NCI-H226 (cell line): ENCODE measurements at regions not wholly inside any gene's neighbourhood (a gene's known extent, or its start where the extent isn't known, plus 50 kb on each side); places are given as distances from the start of the nearest gene placed in this dataset.

Experiments used
- DNase-seq: peaks from one replicate; pipeline ENCODE4 v3.0.0-alpha.2; 2015

GRCh38 chr6:163723759-163724158 is 309.2 kb downstream of the QKI start:
- DNase-seq = no peak

GRCh38 chr6:163721922-163722692 is 307.6 kb downstream of the QKI start:
- DNase-seq = no peak

DNA sequence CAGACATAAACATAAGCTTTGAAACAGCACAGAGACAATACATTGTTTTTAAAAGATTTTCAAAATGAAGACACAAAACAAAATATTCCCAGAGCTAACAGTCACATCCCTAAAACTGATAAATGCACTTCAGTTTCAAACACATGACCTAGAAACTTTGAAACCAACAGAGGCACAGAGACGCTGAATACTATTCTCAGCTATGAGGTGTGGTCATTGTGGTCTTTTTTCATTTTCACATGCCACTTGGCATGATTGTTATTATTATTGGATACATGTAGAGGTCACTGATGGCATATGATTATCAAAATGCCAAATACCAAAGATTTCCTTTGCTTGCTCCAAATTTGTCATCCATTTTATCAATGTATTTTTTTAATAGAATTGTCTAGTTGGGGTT is 306.9 kb downstream of the QKI start:
- DNase-seq = no peak

DNA sequence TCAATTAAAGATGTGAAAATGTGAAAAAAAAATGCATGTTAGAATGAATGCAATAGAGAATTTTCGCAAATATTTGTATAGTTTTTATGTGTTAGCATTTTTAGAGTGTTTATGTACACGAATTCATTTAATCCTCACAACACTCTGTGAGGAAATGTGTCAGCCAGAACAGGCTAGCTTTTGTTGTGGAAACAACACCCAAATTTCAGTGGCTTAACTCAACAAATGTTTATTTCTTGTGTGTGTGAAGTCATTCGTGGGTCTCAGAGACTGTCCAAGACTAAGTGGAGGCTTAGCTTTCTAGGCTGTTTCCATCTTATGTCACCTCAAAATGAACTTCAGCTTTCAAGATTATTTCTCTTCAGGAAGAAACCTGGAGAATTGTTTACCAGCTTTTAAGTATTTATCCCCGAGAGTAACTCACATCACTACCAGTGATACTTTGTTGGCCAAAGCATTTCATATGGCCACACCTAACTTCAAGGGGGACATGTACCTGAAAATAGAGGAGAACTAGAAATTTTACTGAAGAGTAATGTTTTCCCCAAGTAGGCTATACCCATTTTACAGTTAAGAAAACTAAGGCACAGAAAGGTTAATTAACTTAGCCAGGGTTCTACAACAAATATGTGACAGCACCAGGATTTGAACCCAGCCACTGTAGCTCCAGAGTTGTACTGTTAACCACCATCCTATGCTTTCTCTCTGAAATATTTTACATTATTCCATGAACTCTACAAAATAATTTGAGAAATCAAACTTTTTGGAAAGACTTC is 306.1 kb downstream of the QKI start:
- DNase-seq = no peak

DNA sequence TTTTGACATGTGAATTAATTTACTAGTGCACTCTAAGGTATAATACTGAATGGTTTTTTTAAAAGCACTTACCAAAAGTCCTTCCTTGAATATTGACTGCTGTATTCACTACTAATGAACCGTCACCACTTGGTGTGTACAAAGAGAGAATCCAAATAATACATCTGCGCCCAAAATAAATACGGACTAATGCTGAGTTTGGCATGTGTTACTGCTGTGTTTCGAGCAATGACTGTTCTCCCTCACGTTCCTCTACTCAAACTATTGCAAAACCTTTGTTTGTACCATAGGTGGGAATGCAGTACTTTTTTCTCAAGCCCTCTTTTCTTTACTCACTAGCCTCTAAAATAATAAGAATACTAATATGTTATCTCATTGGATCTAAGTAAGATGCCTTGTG is 305.5 kb downstream of the QKI start:
- no peak for DNase-seq

DNA sequence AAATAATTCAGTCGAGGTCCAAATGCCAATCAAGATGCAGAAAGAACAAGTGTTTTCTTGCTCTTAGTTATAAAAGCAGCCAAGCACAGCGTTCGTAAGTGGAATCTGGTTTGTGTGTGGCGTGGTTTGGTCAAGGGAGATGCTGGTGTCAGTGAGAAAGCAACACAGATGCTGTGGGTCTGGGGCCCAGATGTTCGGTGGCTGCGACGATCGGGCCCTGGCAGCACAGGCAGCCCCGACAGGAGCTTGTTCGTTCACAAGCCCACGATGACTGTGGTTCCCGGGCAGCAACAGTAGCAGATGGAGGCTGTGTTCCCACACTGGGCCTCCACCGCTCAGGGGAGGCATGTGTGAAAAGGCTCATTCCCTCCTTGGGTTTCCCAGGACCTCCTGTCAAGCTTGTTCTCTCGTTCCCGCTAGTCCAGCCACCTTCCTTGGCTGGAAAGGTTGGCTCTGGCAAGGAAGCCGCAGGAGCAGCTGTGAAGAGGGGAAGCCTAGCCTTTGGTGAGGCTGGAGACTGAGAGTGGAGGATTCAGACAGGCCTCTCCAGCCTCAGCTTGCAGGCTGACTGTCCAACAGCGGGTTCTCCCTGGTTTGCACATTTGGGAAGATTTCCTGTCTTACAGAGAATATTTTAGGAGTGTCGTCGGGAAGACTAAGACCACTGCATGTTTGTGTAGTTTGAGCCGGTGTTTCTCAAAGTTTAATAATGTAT is 304.7 kb downstream of the QKI start:
- no peak for DNase-seq

- DNase-seq = no peak
Observed at GRCh38 chr6:163718537-163718936, 304.0 kb downstream of the QKI start.

DNA sequence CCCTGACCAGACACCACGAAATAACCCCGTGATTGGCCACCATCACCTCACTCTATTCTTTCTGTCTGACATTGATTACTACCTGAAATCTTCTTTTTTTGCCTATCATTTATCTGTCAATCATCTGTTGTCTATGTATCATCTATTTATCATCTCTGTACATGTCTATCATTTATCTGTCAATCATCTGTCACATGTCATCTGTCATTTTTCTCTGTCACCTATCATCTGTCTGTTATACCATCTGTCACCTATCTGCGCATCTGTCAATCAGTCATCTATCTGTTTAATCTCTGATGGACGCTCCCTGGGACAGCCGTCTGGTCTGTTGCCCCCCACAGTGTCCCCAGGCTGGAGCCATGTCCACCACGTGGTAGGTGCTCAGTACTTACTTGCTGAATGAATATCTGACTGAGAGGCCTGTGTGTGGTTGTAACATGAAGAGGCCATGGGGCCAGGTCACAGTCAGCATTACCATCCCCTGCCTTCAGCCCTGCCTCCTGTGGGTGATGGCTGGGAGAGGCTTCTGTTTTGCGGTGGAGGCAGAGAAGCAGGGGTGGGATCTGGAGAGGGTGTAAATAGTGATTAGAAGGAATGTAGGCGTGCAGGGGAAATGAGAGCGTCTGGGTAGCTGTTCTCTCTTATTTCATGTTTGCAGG is 302.7 kb downstream of the QKI start:
- no peak for DNase-seq

GRCh38 chr6:163716690-163717089 is 302.2 kb downstream of the QKI start:
- no peak for DNase-seq

DNA sequence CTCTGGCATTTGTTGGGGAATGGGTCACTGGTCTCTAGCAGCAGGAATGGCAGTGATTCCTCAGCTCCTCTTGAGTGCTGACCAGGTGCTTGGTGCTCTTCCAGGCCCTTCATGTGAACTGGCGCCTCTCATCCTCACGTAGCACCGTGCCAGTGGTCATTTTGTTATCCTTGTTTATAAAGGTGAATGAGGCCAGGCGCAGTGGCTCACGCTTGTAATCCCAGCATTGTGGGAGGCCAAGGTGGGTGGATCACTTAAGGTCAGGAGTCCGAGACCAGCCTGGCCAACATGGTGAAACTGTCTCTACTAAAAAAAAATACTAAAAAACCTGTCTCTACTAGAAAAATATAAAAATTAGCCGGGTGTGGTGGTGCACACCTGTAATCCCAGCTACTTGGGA is 301.3 kb downstream of the QKI start:
- no peak for DNase-seq

DNA sequence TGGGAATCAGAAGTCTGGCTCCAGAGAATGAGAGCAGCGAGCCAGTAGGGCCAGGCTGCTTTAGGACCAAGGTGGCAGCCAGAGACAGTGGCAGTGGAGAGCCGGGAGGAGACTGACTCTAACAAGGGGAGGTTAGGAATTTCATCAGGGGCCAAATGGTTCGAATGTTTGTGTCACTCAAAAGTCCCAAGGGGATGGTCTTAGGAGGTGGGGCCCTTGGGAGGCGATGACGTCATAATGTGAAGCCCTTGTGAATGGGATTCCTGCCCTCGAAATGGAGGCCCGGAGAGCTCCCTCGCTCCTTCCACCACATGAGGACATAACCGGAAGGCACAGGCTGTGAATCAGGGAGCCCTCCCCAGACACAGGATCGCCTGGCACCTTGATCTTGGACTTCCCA is 299.7 kb downstream of the QKI start:
- no peak for DNase-seq

DNA sequence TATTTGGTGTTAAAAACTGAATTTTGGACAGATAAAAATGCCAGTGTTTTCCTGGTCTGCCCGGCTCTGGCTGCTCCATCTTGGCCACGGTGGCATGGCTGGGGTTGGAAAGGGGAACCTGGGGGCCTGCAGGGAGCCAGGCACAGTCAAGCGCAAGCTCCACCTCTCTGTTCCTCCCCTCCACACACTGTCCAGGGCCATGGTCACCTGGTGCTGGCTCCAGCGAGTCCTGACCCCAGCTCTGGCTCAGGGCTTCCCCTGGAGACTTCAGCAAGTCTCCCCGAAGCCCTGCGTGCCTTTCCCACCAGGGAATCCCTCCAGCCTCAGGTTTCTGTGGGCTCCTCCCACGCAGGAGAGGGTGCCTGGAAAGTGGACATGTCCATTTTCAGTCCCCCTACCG is 298.5 kb downstream of the QKI start:
- DNase-seq = no peak

GRCh38 chr6:163712566-163712961 is 298.0 kb downstream of the QKI start:
- no peak for DNase-seq

DNA sequence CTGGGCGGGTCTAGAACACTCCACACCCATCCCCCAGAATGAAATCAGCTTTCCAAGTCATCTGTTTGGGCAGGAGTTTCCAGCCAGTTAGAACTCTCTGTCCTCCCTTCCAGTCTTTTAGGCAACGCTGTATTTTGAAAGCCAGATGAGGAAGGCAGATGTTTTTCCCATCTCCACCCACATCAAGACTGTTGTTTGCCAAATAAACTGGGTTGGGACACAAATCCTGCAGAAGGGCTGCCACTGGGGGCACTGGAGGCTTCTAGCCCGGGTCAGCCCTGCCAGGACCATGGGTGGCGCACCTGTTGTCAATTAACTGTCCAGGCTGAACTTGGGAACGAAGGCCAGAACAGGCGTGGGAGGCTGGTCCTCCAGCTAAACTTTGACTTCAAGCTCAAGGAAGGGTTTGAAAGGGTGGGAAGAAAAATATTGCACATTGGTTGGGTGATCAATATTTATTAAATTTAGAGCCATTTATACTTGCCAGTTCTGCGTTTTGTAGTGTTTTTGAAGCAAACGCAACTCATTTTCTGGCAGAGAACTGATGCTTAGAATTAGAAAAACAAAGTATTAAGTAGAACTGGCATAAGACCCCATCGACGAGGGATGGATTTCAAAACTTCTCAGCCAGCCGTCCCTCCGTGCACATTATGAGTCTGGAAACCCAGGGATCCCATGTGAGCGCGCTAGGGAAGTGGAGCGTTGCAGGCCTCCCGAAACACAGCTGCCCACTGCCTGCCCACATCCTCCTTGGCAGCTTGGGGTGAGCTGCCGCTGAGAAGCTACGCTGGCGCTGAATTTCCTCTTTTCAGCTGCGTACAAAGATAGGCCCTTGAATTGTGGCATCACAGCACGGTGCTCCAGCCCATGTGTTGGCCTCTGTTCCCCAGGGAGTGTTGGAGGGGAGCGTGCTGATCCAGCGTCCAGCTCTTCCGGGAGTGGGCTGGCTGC is 297.4 kb downstream of the QKI start:
- DNase-seq = no peak

DNA sequence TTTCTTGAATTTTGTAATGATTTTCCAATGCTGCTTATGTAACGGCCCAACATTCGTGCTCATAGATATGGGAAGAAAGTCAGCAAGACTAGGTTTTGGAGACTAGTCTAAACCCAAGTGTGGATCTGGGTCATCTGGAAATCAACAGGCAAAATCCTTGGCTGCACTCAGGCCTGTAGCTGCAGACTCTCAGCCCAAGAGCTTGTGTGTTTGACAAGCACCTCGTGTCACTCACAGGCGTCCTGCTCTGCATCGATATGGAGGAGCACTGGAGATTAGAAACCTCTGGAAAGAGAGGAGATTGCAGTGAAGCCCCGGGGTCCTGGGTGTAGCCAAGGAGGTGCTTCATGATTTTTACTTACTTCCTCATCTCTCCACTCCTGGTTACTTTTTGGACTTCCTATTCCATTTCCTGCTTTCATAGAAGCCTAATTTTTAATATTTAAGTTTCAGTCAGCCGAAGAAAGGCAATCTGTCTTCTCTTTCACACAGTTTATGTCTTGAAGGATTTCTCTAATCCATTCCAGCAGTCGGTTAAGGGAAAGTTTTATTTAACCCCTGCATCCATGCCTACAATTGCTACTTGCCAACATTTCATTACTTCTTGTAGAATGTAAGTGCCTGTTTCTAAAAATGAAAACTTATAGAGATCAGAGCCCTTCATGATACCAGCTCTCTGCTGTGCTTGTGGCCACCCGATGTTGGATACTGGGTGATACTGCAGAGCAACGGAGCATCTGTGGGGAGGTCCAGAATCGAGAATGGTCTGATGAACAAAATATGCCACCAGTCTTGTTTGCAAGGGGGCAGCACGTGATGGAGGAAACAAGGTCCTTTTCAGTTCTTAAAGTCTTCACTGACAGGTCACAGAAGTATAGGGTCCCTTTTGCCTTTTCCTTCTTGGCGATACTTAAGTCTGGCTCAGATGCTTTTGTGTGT is 296.3 kb downstream of the QKI start:
- no peak for DNase-seq

DNA sequence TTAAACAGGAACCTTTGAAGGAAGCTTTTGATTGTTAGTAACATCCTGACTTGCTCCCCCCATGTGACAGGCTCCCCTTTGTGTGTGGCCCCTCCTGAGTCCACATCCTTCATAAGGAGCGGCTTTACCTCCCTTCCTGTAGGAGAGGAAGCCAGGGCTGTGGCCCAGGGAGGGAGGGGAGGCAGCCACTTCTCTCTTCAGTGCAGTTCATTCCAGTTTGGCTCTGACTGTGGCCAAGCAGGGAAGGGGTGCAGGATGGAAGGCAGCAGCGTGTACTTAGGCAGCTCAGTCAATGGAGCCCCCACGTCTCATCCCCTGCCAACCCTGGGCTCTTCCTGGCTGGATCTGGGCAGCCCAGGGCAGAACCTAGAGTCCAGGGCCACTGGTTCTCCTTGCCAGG is 295.2 kb downstream of the QKI start:
- DNase-seq = no peak

GRCh38 chr6:163709255-163709654 is 294.7 kb downstream of the QKI start:
- DNase-seq = no peak

DNA sequence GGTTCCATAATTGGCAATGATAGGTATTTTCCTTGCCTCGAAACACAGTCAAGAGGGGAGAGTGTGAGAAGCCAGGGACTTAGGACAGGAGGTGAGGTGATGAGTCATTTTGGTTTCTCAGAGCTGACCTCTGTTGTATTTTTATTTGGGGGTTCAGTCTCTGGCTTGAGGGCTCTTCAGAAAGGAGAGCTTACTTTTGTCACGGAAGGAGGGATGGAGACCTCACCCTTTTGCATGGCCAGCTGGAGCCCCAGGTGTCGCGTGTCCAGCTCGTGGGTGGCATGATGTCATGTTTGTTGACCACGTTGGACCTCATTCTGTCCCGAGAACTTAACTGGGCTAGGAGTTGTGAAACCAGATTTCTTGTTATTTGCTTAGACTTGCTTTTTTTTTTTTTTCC is 293.9 kb downstream of the QKI start:
- DNase-seq = no peak

DNA sequence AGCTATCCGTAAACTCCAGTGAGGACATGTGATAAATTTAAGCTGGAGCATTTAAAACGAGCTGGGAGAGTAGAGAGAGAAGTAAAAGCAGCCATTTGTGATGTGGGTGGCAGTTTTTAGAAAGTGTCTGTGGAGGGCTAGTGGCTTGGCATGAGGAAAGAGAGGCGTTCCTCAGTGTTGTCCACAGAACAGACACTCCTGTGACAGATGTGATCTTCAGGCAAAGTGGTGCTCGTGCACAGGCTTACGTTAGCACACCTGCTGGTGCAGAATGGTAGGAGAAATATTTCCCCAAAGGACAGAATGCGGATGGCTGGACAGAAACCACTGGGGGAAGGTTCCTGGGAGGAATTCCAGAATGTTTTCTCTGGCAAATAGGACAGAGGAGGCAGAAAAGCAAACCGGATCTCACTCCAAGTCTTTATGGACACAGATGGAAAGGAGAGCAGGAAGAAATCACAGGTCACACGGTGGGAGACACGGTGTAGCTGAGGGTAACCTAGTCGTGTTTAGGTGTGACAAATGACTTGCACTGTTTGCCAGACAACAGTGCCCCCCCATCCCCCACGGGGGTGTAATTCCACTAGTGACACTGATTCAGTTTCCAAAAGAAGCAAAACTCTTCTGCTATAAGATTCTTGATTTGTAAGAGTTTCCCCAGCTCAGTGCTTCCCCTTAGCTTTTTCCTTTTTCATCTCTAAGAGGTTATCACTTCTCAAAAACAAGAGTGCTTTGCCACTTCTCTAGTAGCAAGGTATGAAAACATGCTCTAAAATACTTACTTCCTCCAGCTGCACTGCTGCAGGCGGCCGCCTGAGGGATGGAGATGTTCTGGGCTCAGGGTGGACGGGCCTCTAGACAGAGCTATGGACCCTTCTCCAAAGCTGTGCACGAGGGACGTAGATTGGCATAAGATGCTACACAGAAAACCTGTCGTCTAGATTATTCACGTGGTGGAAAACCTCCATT is 293.2 kb downstream of the QKI start:
- no peak for DNase-seq
